ENCODE measurements at regions not wholly inside any gene's neighbourhood (a gene's known extent, or its start where the extent isn't known, plus 50 kb on each side); places are given as distances from the start of the nearest gene placed in this dataset.

- in situ Hi-C loops (cut with HindIII; ENCODE audit: low pct_unique_long_range_greater_than_20kb, low sequenced_read_pairs), result no loop called here
- intact Hi-C loops (cut with micrococcal nuclease; ENCODE audit: unreplicated experiment), result no loop called here
Observed at GRCh38 chr3:72429589-72430353, 418.5 kb downstream of the SHQ1 start.

DNA sequence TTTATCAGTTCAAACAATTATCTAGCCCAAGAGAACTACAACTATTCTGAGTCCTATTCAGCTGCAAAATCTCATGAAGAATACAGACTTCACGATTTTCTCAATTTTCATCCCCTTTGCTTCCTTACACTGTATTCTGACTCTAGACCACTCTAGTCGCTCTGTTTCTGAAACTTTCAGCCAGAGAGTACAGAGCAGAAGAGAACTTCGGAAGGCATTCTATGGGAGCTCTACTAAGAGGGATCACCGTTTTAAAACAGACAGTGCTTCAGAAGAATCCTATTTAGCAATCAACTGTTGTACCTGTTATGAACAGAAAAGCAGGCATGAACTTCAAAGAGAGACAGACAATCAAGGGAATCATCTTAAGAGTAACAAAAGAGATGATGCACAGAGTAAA is 419.4 kb downstream of the SHQ1 start:
- in situ Hi-C loops (cut with HindIII; ENCODE audit: low pct_unique_long_range_greater_than_20kb, low sequenced_read_pairs) (no loop called here), intact Hi-C loops (cut with micrococcal nuclease; ENCODE audit: unreplicated experiment) (no loop called here)
- no peaks in the 10 kb centered on the region for H3K27me3 ChIP-seq (ENCODE audit: control insufficient read depth, insufficient read depth, low read length)
- ChIA-PET POLR2A (no interaction called here), CTCF (no interaction called here)
- no TSS peak for BruUV-seq (replicated peaks)
- H3K4me3 ChIP-seq (ENCODE audit: low read depth in 2 of 2, low read length in 2 of 2), result no peak overlapping the region
- peaks cover 5% of the 10 kb centered on the region; the same call in 1 of the 2 replicates for H3K4me1 ChIP-seq (ENCODE audit: control insufficient read depth, insufficient read depth, low read length)
- TF ChIP-seq CTCF (IDR thresholded peaks at IDR 0.05) (no peak), SIN3A (IDR thresholded peaks at IDR 0.05; ENCODE audit: borderline replicate concordance, insufficient read depth, low read depth, low read length) (no peak), TCF7L2 (IDR thresholded peaks at IDR 0.05; ENCODE audit: low read depth, low read length) (no peak), POLR2AphosphoS5 (IDR thresholded peaks at IDR 0.05; ENCODE audit: low read depth, low read length) (no peak)
- TF ChIP-seq, protein P1, sequence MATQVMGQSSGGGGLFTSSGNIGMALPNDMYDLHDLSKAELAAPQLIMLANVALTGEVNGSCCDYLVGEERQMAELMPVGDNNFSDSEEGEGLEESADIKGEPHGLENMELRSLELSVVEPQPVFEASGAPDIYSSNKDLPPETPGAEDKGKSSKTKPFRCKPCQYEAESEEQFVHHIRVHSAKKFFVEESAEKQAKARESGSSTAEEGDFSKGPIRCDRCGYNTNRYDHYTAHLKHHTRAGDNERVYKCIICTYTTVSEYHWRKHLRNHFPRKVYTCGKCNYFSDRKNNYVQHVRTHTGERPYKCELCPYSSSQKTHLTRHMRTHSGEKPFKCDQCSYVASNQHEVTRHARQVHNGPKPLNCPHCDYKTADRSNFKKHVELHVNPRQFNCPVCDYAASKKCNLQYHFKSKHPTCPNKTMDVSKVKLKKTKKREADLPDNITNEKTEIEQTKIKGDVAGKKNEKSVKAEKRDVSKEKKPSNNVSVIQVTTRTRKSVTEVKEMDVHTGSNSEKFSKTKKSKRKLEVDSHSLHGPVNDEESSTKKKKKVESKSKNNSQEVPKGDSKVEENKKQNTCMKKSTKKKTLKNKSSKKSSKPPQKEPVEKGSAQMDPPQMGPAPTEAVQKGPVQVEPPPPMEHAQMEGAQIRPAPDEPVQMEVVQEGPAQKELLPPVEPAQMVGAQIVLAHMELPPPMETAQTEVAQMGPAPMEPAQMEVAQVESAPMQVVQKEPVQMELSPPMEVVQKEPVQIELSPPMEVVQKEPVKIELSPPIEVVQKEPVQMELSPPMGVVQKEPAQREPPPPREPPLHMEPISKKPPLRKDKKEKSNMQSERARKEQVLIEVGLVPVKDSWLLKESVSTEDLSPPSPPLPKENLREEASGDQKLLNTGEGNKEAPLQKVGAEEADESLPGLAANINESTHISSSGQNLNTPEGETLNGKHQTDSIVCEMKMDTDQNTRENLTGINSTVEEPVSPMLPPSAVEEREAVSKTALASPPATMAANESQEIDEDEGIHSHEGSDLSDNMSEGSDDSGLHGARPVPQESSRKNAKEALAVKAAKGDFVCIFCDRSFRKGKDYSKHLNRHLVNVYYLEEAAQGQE (IDR thresholded peaks at IDR 0.05; ENCODE audit: insufficient read depth in 1 of 2, low read depth in 2 of 2, low read length in 1 of 2), result no peak
- no peak for DNase-seq (ENCODE audit: low read depth, low spot score)
- no peak for ATAC-seq
- no peak overlapping the region for H3K27ac ChIP-seq (ENCODE audit: low read length)
- no peaks in the 10 kb centered on the region for H3K36me3 ChIP-seq (ENCODE audit: control insufficient read depth, insufficient read depth, low read length)
- no peaks in the 10 kb centered on the region for H3K9me3 ChIP-seq (ENCODE audit: control insufficient read depth, insufficient read depth, low read depth, low read length)

More at GRCh38 chr3:72429589-72430353, 418.5 kb downstream of the SHQ1 start:
- no peaks in the 10 kb centered on the region for H3K9me3 ChIP-seq (ENCODE audit: control insufficient read depth, insufficient read depth, low read depth, low read length)
- H3K4me3 ChIP-seq (ENCODE audit: low read depth in 2 of 2, low read length in 2 of 2), result no peak overlapping the region
- no TSS peak for BruUV-seq (replicated peaks)
- ATAC-seq (no peak), DNase-seq (ENCODE audit: low read depth, low spot score) (no peak)
- TF ChIP-seq CTCF (IDR thresholded peaks at IDR 0.05), result no peak
- TF ChIP-seq TCF7L2 (IDR thresholded peaks at IDR 0.05; ENCODE audit: low read depth, low read length), result no peak
- TF ChIP-seq, protein P1 (IDR thresholded peaks at IDR 0.05; ENCODE audit: insufficient read depth in 1 of 2, low read depth in 2 of 2, low read length in 1 of 2), result no peak
- TF ChIP-seq POLR2AphosphoS5 (IDR thresholded peaks at IDR 0.05; ENCODE audit: low read depth, low read length), result no peak
- no peak for TF ChIP-seq SIN3A (IDR thresholded peaks at IDR 0.05; ENCODE audit: borderline replicate concordance, insufficient read depth, low read depth, low read length)
- peaks cover 5% of the 10 kb centered on the region; the same call in 1 of the 2 replicates for H3K4me1 ChIP-seq (ENCODE audit: control insufficient read depth, insufficient read depth, low read length)
- CTCF ChIA-PET, result no interaction called here
- no peaks in the 10 kb centered on the region for H3K27me3 ChIP-seq (ENCODE audit: control insufficient read depth, insufficient read depth, low read length)
- no peak overlapping the region for H3K27ac ChIP-seq (ENCODE audit: low read length)
- no peaks in the 10 kb centered on the region for H3K36me3 ChIP-seq (ENCODE audit: control insufficient read depth, insufficient read depth, low read length)
- POLR2A ChIA-PET, result no interaction called here
